Stimulated activated CD8-positive, alpha-beta memory T cell treated with anti-CD3 and anti-CD28 coated beads, Interleukin-2, amount 100 ng/mL, for 48 hours (primary cell): ENCODE measurements at regions not wholly inside any gene's neighbourhood (a gene's known extent, or its start where the extent isn't known, plus 50 kb on each side); places are given as distances from the start of the nearest gene placed in this dataset.

Experiments used
- DNase-seq, 2 donors: peaks; one replicate each; pipeline ENCODE4 v3.0.0-alpha.2; 2020; ENCODE audit warnings: low read depth in 2 of 2

- DNase-seq, result no peak
Observed at GRCh38 chr9:121599872-121600585, 51.4 kb upstream of the DAB2IP start.

DNA sequence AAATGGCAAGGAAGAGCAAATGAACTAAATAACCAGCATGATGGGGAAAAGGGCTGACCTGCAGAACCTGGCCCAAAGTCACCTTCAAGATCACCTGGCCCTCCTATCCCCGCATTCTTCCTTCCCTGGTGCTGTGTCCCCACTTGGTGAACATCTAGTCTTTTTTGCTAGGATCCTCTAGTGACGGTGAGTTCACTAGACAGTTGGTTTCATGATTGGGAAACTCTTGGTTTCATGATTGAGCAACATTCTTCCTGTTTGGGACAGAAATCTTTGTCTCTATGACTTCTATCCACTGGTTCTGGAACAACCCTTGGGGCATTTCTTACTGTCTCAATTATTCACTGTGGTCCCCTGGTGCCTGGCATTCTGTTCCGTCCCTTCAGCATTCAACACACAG is 50.2 kb upstream of the DAB2IP start:
- no peak for DNase-seq
